ENCODE measurements at regions not wholly inside any gene's neighbourhood (a gene's known extent, or its start where the extent isn't known, plus 50 kb on each side); places are given as distances from the start of the nearest gene placed in this dataset.

GRCh38 chr9:80932947-80933780 lies 756.2 kb downstream of the TLE1 start:
- dilution Hi-C loops (cut with MboI; ENCODE audit: extremely low pct_ligation_motif_present, low sequenced_read_pairs) (no loop called here), intact Hi-C loops (cut with micrococcal nuclease) (no loop called here)
- Histone ChIP-seq H3K4me1 (ENCODE audit: control insufficient read depth, extremely low read depth, insufficient read depth, low read length) (no peaks in the 10 kb centered on the region), H3K27ac (ENCODE audit: insufficient read depth, low read depth, low read length) (no peak overlapping the region), H3K9me1 (replicated peaks; ENCODE audit: control insufficient read depth, extremely low read depth, insufficient read depth, low read length) (no peaks in the 10 kb centered on the region), H3K36me3 (ENCODE audit: control insufficient read depth in 2 of 2, extremely low read depth in 1 of 2, insufficient read depth in 2 of 2, low read length in 2 of 2) (no peaks in the 10 kb centered on the region), H3K9ac (replicated peaks; ENCODE audit: extremely low read depth, insufficient read depth, low read length) (no peak overlapping the region), H2AFZ (ENCODE audit: low read depth, low read length) (no peak overlapping the region), H3K9me3 (replicated peaks; ENCODE audit: control insufficient read depth, insufficient read depth, low read length) (no peaks in the 10 kb centered on the region), H3K79me2 (ENCODE audit: control insufficient read depth, insufficient read depth, low read length) (no peaks in the 10 kb centered on the region), H3K4me3 (replicated peaks in 1 of 3; ENCODE audit: insufficient read depth in 1 of 3, low read depth in 1 of 3, low read length in 3 of 3) (no peak overlapping the region), H3K27me3 (ENCODE audit: control insufficient read depth in 2 of 2, insufficient read depth in 2 of 2, low read length in 2 of 2) (no peaks in the 10 kb centered on the region), H4K20me1 (replicated peaks; ENCODE audit: control insufficient read depth, extremely low read depth, insufficient read depth, low read length) (no peaks in the 10 kb centered on the region), H3K4me2 (ENCODE audit: insufficient read depth, low read length) (no peak overlapping the region)
- ChIA-PET CTCF (no interaction called here), POLR2A (no interaction called here)
- FAIRE-seq (no peak), DNase-seq (ENCODE audit: low read depth, low spot score) (no peak)
- no peak for TF ChIP-seq CTCF (IDR thresholded peaks at IDR 0.05; ENCODE audit: extremely low read depth in 1 of 2, insufficient read depth in 1 of 2, low read depth in 1 of 2, low read length in 2 of 2)
- TF ChIP-seq MYC (IDR thresholded peaks at IDR 0.05; ENCODE audit: low read depth, low read length): no peak
- TF ChIP-seq POLR2AphosphoS5 (IDR thresholded peaks at IDR 0.05; ENCODE audit: insufficient read depth, low read depth, low read length): no peak
- TF ChIP-seq, protein P1, sequence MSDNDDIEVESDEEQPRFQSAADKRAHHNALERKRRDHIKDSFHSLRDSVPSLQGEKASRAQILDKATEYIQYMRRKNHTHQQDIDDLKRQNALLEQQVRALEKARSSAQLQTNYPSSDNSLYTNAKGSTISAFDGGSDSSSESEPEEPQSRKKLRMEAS (IDR thresholded peaks at IDR 0.05; ENCODE audit: insufficient read depth, insufficient read length): no peak
- no peak for TF ChIP-seq GATA2 (IDR thresholded peaks at IDR 0.05; ENCODE audit: insufficient read depth, insufficient read length, low read depth, low read length)
- TF ChIP-seq POLR2A (IDR thresholded peaks at IDR 0.05; ENCODE audit: low read depth, low read length): no peak
- TF ChIP-seq JUN (IDR thresholded peaks at IDR 0.05; ENCODE audit: borderline replicate concordance, insufficient read depth, insufficient read length, low read depth): no peak
- TF ChIP-seq EZH2 (IDR thresholded peaks at IDR 0.05; ENCODE audit: borderline replicate concordance, low read depth, low read length, severe bottlenecking): no peak
- no peak for TF ChIP-seq FOS (IDR thresholded peaks at IDR 0.05; ENCODE audit: borderline replicate concordance, insufficient read depth, low read length)
- BruUV-seq (replicated peaks): no TSS peak
